HG03175 (cell line): ENCODE measurements at regions not wholly inside any gene's neighbourhood (a gene's known extent, or its start where the extent isn't known, plus 50 kb on each side); places are given as distances from the start of the nearest gene placed in this dataset.
A peak's percentile ranks its signal among the peaks of the same experiment; 100 is the strongest.

ENCODE experiments used
- ATAC-seq: cut with Tn5 transposase; IDR thresholded peaks from one replicate; pipeline ENCODE4 v1.9.1; 2021; ENCODE audit warnings: mild to moderate bottlenecking, moderate library complexity; ENCODE audit not compliant: unreplicated experiment

DNA sequence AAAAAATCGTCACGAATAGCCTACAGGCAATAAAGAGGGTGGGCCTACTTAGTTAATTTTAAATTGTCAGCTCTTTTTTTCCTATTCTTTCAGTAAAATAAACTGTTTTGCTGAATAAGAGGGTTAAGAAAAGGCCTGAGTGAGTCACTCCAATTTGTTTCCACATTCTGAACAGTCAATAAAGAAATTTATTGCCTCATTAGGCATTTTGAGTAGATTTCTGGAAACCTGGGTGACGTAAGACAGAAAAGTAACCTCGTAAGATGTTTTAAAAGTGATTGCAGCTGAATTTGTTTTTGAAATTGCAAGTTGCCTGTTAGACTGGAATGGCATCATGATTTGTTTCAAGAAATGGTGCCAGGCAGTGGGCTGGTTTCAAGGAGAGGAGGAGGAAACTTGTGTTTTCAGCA lies 439.3 kb downstream of the USP25 start:
- no peak for ATAC-seq

DNA sequence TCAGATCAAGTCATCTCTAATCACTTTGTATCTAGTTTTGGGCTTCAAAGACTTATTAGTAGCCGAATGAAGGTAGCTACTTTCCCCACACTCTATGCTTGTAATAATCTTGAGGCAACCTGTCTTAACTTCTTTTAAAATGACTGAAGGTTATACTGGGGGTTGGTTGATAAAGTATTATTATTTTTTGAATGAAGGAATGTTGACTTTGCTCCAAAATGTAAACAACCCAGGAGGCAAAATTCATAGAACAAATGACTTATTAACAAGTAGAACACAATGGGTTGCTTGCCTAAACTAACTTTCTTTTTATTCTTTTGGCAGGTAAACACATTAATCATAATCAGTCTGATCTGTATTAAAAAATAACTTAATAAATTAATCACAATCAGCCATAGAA lies 440.0 kb downstream of the USP25 start:
- ATAC-seq: no peak

DNA sequence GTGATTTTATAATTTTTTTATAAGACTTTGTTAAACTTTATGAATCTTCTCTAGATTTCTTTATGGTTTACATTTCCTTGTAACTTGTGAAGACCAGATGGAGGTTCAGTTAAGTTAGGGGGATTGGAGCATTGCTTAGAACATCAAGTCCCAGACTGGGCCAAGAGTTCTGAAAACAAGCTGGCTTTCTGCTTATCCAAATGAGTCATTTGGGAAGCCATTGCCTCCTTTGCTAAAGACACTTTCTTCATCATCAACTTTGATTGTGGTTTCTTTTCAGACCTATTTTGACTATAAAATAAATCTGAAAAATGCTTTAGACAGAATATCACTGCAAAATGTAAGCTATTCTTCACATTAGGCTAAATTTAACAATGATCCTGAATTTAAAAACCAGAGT lies 446.8 kb downstream of the USP25 start:
- ATAC-seq: no peak

DNA sequence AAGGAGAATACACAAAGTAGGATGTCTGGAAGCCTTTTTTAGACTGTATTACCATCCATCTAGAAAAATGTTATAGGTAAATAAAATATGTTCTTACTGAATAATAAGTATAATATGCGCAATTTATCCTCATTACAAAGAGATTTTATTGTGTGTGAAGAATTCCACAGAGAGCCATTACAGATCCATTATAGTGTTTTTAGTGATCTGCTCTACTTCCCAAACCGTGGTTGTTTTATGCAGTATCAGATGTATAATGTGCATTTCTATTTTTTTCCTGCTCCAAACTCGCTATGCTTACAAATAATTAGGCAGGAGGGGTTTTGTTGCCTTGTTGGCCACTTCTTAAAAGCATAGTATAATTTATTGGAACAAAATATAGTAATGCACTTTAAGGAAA lies 447.8 kb downstream of the USP25 start:
- ATAC-seq: no peak

DNA sequence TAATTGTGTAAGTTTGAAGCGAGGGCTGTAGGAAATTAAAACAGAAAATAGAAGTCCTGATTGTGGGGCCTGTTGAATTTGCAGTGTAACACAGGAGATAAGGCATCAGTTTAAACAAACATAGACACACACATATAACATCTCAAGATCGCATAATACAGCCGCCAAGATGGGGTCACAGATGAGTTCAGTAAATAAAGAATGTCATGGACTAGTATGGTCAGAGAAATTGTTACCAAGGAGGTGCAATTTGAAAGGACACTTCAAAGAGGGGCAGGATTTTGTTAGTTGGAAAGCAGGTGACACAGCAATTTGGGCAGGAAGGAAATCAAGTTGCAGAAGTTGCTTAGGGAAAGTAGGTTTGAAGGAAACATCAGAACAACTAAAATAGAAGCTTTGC lies 450.0 kb downstream of the USP25 start:
- no peak for ATAC-seq

DNA sequence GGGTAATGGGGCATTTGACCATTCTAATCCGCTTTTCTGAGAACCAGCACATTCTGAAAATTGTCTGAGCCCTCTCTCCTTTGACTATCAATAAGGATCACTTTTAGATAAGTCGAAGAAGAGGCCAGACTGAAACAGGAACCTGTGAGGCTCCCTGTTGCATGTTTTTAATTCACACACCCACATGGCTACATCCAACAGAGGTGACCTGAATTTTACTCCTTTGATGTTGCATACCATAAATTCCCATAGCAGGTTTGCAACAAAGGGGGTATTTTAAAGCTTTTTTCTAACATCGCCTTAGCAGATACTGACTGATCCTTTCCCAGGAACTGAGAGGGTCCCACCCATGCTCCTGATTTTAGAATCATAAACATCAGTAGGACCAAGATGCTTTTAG lies 450.8 kb downstream of the USP25 start:
- ATAC-seq: no peak

DNA sequence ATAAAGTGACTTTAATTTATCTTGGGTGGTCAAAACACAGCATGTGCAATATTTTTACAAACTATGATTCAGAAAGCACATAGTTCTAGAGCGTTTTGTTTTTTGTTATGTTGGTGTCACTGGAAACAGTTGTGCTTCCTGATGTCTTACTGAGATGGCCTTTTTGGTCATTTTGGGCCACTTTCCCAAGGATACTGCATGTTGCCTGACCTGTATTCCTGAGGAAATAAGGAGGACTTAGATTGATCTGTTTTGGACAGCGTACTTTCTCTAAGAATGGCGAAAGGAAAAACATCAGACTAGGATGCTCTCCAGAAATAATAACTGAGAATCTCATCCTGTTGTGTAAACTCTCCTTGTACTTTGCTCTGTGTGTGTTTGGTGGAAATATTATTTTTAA lies 451.2 kb downstream of the USP25 start:
- ATAC-seq: no peak

DNA sequence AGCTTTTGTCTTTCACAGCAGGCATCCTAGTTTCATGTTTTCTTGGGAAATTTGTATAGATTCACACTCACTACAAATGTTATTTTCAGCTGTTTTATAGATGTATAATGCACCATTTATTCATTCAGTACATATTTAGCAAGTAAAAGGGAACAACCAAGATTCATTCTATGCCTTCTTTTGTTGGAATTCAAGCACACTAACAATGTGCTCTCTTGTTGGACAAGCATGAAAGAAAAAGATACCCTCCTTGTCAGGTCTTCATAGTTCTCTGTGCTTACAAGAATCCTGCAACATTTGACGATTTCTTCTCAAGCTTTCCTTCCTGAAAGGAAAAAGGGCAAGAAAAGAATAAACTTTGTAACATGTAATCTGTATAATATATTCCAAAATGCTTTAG lies 456.0 kb downstream of the USP25 start:
- ATAC-seq: no peak

DNA sequence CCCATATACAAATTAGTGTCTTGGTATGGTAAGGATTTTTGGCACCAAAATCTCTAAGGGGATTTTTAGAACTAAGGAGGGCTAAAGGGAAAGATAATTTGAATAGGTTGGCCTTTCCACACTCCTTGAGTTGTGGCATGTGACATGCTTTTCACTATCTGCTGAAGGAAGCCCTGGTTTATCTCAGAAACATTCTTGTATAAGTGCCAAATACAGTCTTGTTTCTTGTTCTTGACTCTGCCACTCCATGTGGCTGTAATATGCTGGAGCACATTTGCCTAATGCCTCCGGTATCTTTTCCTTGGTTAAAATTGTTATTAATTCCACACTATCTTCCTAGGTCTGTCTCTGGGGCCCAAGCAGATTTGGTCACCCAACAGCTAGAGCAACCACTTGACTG lies 457.0 kb downstream of the USP25 start:
- no peak for ATAC-seq

DNA sequence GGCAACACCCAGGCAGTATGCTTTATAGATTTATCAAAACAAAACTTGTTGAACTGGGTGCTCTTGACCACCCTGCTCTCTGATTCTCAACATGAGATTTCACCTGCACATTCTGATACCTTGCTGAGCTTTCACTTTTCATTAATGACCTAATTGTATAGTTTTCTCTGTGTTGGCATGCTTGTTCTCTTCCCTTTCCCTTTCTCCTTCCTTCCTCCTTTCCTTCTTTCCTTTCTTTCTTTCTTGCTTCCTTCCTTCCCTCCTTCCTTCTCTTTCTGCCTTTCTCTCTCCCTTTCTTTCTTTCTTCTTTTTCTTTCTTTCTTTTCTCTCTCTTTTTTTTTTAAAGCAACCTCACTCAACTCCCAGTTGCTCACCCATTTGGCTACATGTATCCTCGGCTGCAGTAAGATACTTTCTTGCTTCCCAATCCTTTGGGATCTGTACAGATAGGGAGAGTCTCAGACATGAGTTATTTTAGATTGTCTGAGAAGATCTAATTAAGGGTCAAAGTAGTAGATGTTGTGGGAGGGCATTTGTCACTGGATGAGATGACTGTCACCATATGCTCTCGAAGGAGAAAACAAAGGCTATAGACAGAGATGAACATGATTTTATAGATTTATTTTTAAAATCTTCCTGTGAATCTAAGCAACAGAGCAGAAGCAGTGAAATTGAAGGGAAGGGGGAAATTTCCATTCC lies 458.0 kb downstream of the USP25 start:
- no peak for ATAC-seq

DNA sequence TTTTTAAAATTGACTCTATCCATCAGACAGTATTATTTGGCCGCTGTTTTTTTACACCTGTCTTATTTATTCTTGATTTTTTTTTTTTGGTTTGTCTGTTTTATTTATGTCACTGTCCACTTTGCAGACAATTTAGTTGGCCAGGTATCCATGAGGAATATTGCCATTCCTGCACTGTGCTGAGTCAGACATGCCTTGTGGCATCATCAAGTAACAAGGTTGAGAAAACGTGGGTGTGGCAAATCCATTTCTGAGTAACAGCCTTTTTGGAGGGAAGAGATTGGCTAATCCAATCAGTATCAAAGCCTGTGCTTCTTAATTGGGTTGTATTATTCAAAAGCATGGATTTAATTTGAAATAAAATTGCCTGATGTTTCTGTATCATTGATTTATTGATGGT lies 463.1 kb downstream of the USP25 start:
- ATAC-seq: no peak

DNA sequence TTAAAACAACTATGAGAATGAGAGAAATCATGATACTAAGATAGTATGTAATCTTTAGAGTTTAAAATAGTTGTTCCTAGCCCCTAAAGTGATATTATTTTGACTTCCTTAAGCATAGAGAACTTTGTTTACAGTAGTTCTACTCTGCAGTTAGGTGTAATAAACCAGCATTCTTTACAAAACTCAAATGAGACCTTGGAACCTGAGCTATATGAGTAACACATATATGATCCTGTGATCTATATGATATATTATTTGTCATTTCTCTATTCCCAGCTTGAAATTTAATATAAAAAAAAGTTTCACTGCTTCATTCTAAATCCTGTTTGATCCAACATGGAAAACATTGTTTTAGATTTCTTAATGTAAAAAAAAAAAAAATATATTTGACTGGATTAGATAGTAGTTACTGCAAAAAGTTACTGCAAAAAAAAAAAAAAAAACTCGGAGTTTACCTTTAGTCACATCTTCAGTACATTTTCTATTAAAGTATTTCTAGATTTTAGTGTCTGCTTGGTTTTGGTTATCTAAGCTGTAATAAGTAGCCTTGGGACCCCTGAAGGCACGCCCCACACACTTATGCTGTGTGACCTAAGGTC lies 463.8 kb downstream of the USP25 start:
- no peak for ATAC-seq

DNA sequence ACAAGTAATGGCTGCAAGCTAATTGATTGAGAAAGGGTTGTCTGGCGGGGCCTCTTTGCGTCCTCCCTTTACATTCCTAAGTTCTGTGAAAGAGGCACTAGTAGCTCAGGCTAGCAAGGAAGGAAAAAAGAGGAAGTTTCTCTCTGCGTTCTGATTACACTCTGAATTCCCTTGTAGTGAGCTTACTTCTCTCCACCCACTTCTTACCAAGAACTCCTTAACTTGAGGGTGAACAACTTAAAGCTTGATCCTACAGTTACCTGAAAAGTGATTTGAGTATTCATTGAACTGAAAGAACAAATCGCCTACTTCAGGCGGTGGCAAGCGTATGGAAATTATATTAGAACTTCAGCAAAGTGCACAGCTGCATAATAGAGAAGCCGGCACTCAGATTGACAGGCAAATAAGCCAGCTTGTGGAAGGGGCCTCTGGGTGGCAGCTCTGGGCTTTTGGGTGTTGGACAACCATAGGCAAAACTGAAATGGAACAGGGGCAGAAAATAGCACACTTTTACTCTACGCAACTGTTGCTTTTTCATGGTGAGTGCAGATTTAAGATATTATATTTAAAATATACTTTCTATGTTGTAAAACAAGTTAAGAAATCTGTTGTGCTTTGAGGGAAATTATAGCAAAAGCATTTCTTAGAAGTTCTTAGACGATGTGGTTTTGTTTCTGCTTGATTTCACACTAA lies 464.5 kb downstream of the USP25 start:
- ATAC-seq: peak; percentile 65

DNA sequence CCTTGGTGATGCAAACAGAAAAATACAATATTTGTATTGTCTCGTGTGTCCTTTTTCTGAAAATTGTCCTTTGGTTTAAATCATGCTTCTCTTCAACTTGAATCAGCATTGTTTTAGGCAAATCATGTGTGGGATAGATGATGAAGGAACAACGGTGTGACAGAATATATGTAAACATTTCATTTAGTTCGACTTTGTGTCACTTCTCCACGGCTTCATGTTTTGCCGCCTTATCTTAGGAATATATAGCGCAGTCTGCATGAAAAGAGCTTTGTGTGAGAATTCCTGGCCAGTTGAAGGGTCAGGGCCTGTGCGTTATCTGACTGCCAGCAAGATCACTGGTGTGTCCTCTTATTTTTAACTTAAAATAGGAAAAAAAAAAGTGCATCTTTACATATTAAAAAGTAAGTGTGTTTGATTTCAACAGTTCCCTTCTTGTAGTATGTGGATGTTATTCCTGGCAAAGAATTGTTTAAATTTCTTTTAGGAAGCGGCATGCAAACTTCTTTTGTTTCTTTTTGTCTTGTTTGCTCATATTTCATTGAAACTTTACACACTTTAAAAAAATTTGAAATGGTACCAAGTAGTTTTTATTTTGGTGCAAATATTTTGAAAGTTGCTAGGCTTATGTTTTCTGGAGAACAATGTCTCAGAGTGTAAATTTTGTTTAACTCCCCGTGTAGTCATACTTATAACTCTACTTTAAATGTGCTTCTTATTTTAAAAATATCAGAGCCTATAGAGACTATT lies 465.2 kb downstream of the USP25 start:
- ATAC-seq: no peak

DNA sequence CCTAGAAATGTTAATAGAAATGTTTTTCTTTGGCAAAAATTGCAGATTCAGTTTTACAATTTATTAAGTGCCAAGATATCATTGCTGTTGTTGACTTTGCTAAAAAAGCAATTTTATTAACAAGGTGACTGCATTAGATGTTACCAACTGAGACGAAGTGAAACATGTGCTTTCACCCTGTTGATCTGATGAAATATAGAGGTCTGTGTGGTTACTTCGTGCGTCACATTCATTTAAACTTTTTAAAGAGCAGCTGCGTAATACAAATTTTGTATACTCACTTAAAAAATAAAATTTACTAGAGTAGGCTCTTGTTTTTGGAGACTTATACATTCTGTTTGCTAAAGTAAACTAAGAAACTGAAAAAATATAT lies 465.7 kb downstream of the USP25 start:
- no peak for ATAC-seq

DNA sequence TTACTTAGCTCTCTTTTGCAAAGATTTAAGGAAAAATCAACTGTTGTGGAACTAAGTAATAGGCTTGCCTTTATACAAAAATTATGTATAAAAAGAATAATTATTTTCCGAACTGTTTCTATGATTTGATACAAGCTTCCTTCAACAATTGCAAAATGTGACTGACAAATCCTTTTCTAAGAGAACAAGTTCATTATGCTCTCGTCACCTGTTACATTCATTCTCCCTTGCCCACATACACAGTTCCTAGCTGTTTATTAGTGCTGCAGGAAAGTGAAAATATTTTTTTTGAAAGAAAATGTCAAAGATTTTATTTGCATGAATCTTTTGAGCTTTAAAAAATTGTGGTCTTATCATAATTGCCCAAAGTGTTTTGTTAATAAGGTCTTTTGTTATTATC lies 466.2 kb downstream of the USP25 start:
- ATAC-seq: no peak

DNA sequence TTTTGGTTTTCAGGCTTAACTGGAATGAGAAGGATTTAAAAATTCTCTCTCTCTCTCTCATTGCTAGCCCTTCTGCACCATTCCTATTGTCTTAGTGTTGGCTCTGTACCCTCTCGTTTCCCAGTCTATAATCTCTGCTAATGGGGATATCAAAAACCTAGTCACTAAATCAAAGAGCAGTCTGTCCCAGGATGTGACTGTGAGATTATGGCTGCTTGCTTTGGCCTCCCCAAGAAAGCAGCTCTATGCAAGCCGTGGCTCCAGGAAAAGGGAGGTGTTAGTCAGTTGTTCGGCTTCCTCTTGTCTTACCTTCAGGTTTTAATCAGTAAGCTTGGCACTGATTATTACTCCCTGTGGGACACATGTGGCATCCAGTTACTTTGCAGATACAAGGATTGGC lies 468.8 kb downstream of the USP25 start:
- no peak for ATAC-seq

DNA sequence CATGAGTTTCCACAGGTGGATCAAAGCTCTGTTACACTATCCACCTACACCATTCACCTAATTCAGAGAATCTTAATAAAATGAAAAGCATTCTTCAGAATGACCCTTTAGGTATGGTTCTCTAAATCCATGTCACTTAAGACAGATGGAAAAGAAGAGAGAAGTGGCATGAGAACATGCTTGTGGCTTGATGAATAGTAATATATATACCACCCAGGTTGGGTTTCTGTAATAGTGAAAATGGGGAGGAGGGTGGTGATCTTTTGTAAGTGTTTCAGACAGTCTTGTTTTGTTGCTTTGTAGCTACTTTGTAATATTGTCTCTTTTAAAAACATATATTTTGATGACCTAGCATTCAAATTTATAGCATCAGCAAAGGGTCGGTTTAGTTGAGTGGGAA lies 469.8 kb downstream of the USP25 start:
- ATAC-seq: no peak

DNA sequence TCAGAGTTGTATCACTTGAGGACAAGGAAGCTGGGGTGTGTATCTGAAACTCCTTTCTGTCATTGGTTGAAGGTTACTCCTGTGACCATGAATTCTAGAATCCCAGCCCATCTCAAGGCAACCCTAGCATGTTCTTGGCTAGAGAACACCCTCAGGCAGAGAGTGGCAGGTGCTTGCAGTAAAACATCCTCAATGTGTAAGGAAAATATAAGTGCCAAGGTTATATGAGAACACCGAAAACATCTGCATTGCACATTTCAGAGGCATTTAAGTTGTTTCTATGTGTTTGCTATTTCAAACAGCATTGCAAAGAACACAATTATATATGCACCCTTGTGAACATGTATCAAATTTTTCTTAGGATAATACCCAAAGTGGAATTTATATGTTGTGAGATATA lies 471.9 kb downstream of the USP25 start:
- ATAC-seq: no peak

DNA sequence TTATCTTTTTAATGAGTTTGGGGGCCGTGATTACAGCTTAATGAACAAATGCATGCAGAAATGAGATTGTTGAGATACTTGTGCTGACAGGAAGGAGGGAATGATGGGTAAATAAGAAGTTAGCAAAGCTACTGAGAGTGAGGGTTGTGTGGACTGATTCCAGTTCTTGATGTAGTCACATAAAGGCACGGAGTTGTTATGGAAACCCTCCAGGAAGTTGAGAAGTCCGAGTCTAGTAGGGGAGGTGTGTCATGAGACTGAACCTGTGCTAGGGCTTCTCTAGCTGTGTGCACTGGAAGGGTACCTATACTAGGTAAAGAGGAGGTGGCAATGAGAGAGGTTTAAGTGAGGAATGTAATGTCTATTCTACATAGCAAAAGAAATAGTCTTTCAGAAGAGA lies 475.7 kb downstream of the USP25 start:
- no peak for ATAC-seq

DNA sequence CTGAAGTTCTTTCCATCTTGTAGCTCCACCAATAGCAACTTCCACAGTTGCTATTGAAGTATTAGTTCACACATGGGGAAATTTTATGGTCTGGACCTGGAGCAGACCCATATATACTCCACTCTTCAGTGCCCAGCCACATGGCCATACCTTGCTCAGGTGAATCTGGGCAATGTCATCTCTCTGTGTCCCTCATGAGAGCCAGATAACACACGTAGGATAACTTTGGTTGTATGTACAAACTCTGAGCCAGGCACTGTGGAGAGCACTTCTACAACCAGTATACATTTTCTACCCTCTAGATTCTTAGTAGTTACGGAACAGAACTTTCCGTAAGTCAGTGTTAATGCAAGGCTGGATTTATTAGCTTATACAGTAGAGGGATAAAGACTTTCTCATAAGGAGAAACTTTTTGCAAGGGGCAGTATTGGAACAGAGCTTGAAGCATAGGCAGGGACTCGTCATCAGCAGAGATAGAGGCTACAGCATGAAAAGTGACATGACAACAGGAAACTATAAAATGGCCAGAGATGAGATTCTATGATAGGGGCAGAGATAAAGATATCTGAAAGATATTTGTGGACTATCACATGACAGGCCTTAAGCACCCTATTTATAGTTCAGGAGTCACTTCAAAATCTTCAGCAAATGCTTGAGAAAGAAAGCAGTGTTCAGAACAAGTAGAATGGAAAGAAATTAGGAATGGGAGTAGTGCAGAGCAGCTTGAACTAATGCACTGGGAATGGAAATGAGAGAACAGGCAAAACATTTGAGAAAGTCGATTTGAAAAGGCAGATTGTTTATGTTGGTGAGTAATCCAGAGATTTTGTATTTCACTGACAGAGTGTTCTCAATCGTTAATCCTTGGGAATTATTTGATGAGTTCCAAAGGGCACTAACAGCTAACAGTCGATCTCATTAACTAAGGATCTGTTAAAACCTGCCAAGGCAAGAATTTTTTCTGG lies 481.8 kb downstream of the USP25 start:
- ATAC-seq: no peak
